ENCODE measurements at regions not wholly inside any gene's neighbourhood (a gene's known extent, or its start where the extent isn't known, plus 50 kb on each side); places are given as distances from the start of the nearest gene placed in this dataset.

- TF ChIP-seq CTCF (conservative IDR thresholded peaks at IDR 0.05 in 1 of 2, IDR thresholded peaks at IDR 0.05 in 1 of 2; ENCODE audit: low read depth in 1 of 2, low read length in 2 of 2) = no peak
- H3K36me3 ChIP-seq (ENCODE audit: control insufficient read depth, insufficient read depth, low read length) = no peaks in the 10 kb centered on the region
Observed at GRCh38 chr1:5342172-5342571, 650.1 kb downstream of the NPHP4 start.

GRCh38 chr1:5341471-5341870 is 650.8 kb downstream of the NPHP4 start:
- Histone ChIP-seq H3K4me1 (ENCODE audit: control insufficient read depth, extremely low read depth, insufficient read depth, low read length) (no peaks in the 10 kb centered on the region), H3K4me3 (replicated peaks in 1 of 4; ENCODE audit: control extremely low read depth in 1 of 4, insufficient read depth in 1 of 4, low read depth in 3 of 4, low read length in 4 of 4) (no peak overlapping the region), H3K36me3 (ENCODE audit: control insufficient read depth, insufficient read depth, low read length) (no peaks in the 10 kb centered on the region), H3K27me3 (ENCODE audit: control insufficient read depth, insufficient read depth, low read length) (no peaks in the 10 kb centered on the region), H3K4me2 (ENCODE audit: extremely low read depth, insufficient read depth, low read length) (no peak overlapping the region), H3K27ac (ENCODE audit: insufficient read depth, low read length) (no peak overlapping the region), H2AFZ (ENCODE audit: low read length) (no peak overlapping the region), H3K9me3 (ENCODE audit: control insufficient read depth, insufficient read depth, low read depth, low read length) (no peaks in the 10 kb centered on the region), H3K9ac (ENCODE audit: insufficient read depth, low read length) (no peak overlapping the region), H3K79me2 (ENCODE audit: control insufficient read depth, insufficient read depth, low read length) (no peaks in the 10 kb centered on the region), H4K20me1 (ENCODE audit: control insufficient read depth, extremely low read depth, insufficient read depth, low read length) (no peaks in the 10 kb centered on the region)
- no peak for DNase-seq (ENCODE audit: low read depth in 2 of 2)
- no peak for TF ChIP-seq EZH2 (IDR thresholded peaks at IDR 0.05; ENCODE audit: low read length, missing control alignments)
- no peak for TF ChIP-seq CTCF (conservative IDR thresholded peaks at IDR 0.05 in 1 of 2, IDR thresholded peaks at IDR 0.05 in 1 of 2; ENCODE audit: low read depth in 1 of 2, low read length in 2 of 2)

More at GRCh38 chr1:5342172-5342571, 650.1 kb downstream of the NPHP4 start:
- Histone ChIP-seq H4K20me1 (ENCODE audit: control insufficient read depth, extremely low read depth, insufficient read depth, low read length) (no peaks in the 10 kb centered on the region), H2AFZ (ENCODE audit: low read length) (no peak overlapping the region), H3K4me3 (replicated peaks in 1 of 4; ENCODE audit: control extremely low read depth in 1 of 4, insufficient read depth in 1 of 4, low read depth in 3 of 4, low read length in 4 of 4) (no peak overlapping the region), H3K27ac (ENCODE audit: insufficient read depth, low read length) (no peak overlapping the region), H3K4me2 (ENCODE audit: extremely low read depth, insufficient read depth, low read length) (no peak overlapping the region), H3K9me3 (ENCODE audit: control insufficient read depth, insufficient read depth, low read depth, low read length) (no peaks in the 10 kb centered on the region), H3K79me2 (ENCODE audit: control insufficient read depth, insufficient read depth, low read length) (no peaks in the 10 kb centered on the region), H3K4me1 (ENCODE audit: control insufficient read depth, extremely low read depth, insufficient read depth, low read length) (no peaks in the 10 kb centered on the region), H3K9ac (ENCODE audit: insufficient read depth, low read length) (no peak overlapping the region), H3K27me3 (ENCODE audit: control insufficient read depth, insufficient read depth, low read length) (no peaks in the 10 kb centered on the region)
- DNase-seq (ENCODE audit: low read depth in 2 of 2) = no peak

GRCh38 chr1:5340560-5341130 is 651.6 kb downstream of the NPHP4 start:
- no peaks in the 10 kb centered on the region for H3K9me3 ChIP-seq (ENCODE audit: control insufficient read depth, insufficient read depth, low read depth, low read length)
- H3K27ac ChIP-seq (ENCODE audit: insufficient read depth, low read length) = no peak overlapping the region
- no peaks in the 10 kb centered on the region for H3K36me3 ChIP-seq (ENCODE audit: control insufficient read depth, insufficient read depth, low read length)
- TF ChIP-seq EZH2 (IDR thresholded peaks at IDR 0.05; ENCODE audit: low read length, missing control alignments) (no peak), CTCF (conservative IDR thresholded peaks at IDR 0.05 in 1 of 2, IDR thresholded peaks at IDR 0.05 in 1 of 2; ENCODE audit: low read depth in 1 of 2, low read length in 2 of 2) (no peak)
- no peaks in the 10 kb centered on the region for H3K27me3 ChIP-seq (ENCODE audit: control insufficient read depth, insufficient read depth, low read length)
- H3K4me1 ChIP-seq (ENCODE audit: control insufficient read depth, extremely low read depth, insufficient read depth, low read length) = no peaks in the 10 kb centered on the region
- DNase-seq (ENCODE audit: low read depth in 2 of 2) = no peak
- H3K9ac ChIP-seq (ENCODE audit: insufficient read depth, low read length) = no peak overlapping the region
- H4K20me1 ChIP-seq (ENCODE audit: control insufficient read depth, extremely low read depth, insufficient read depth, low read length) = no peaks in the 10 kb centered on the region
- H3K4me2 ChIP-seq (ENCODE audit: extremely low read depth, insufficient read depth, low read length) = no peak overlapping the region
- no peak overlapping the region for H3K4me3 ChIP-seq (replicated peaks in 1 of 4; ENCODE audit: control extremely low read depth in 1 of 4, insufficient read depth in 1 of 4, low read depth in 3 of 4, low read length in 4 of 4)
- H2AFZ ChIP-seq (ENCODE audit: low read length) = no peak overlapping the region
- H3K79me2 ChIP-seq (ENCODE audit: control insufficient read depth, insufficient read depth, low read length) = no peaks in the 10 kb centered on the region

Data from fibroblast of lung (primary cell).